ENCODE measurements at regions not wholly inside any gene's neighbourhood (a gene's known extent, or its start where the extent isn't known, plus 50 kb on each side); places are given as distances from the start of the nearest gene placed in this dataset.
"Not testable (repeated sequence)": the region's sequence is repeated elsewhere in the genome, so short reads cannot be mapped to it uniquely, and the experiment has no call there.

GRCh38 chr12:42030588-42030987, 114.1 kb downstream of the GXYLT1 start:
- no peak for DNase-seq (ENCODE audit: low read depth)

- no peak for DNase-seq (ENCODE audit: low read depth)
These were observed 117.1 kb downstream of the GXYLT1 start for GRCh38 chr12:42027546-42027945.

- no peak for DNase-seq (ENCODE audit: low read depth)
These were observed 120.2 kb downstream of the GXYLT1 start for GRCh38 chr12:42024495-42024830.

GRCh38 chr12:42023733-42024494, 120.8 kb downstream of the GXYLT1 start:
- DNase-seq (ENCODE audit: low read depth) = peak; percentile 65

GRCh38 chr12:42021937-42022336, 122.7 kb downstream of the GXYLT1 start:
- DNase-seq (ENCODE audit: low read depth) = not testable (repeated sequence)

- DNase-seq (ENCODE audit: low read depth) = no peak
These were observed 123.2 kb downstream of the GXYLT1 start for GRCh38 chr12:42021469-42021868.

GRCh38 chr12:42020226-42020625, 124.4 kb downstream of the GXYLT1 start:
- DNase-seq (ENCODE audit: low read depth) = no peak

GRCh38 chr12:42019746-42020145, 124.9 kb downstream of the GXYLT1 start:
- no peak for DNase-seq (ENCODE audit: low read depth)

- no peak for DNase-seq (ENCODE audit: low read depth)
These were observed 127.6 kb downstream of the GXYLT1 start for GRCh38 chr12:42017051-42017450.

GRCh38 chr12:42015051-42015461, 129.6 kb downstream of the GXYLT1 start:
- DNase-seq (ENCODE audit: low read depth) = no peak

- not testable (repeated sequence) for DNase-seq (ENCODE audit: low read depth)
These were observed 132.2 kb downstream of the GXYLT1 start for GRCh38 chr12:42012501-42012900.

- DNase-seq (ENCODE audit: low read depth) = no peak
These were observed 134.0 kb downstream of the GXYLT1 start for GRCh38 chr12:42010715-42011114.

- no peak for DNase-seq (ENCODE audit: low read depth)
These were observed 134.4 kb downstream of the GXYLT1 start for GRCh38 chr12:42010257-42010656.

GRCh38 chr12:42008996-42009395, 135.7 kb downstream of the GXYLT1 start:
- DNase-seq (ENCODE audit: low read depth) = no peak

- DNase-seq (ENCODE audit: low read depth) = no peak
These were observed 141.6 kb downstream of the GXYLT1 start for GRCh38 chr12:42003031-42003430.

- no peak for DNase-seq (ENCODE audit: low read depth)
These were observed 142.1 kb downstream of the GXYLT1 start for GRCh38 chr12:42002563-42002962.

GRCh38 chr12:41998436-41998835, 146.2 kb downstream of the GXYLT1 start:
- no peak for DNase-seq (ENCODE audit: low read depth)

GRCh38 chr12:41993283-41993682, 151.4 kb downstream of the GXYLT1 start:
- no peak for DNase-seq (ENCODE audit: low read depth)

GRCh38 chr12:41992692-41993215, 151.9 kb downstream of the GXYLT1 start:
- no peak for DNase-seq (ENCODE audit: low read depth)

GRCh38 chr12:41992022-41992421, 152.7 kb downstream of the GXYLT1 start:
- no peak for DNase-seq (ENCODE audit: low read depth)

- no peak for DNase-seq (ENCODE audit: low read depth)
These were observed 156.0 kb downstream of the GXYLT1 start for GRCh38 chr12:41988715-41989114.

GRCh38 chr12:41986513-41986912, 158.2 kb downstream of the GXYLT1 start:
- DNase-seq (ENCODE audit: low read depth) = not testable (repeated sequence)

GRCh38 chr12:41983856-41984255, 160.8 kb downstream of the GXYLT1 start:
- peak; percentile 54 for DNase-seq (ENCODE audit: low read depth)

- no peak for DNase-seq (ENCODE audit: low read depth)
These were observed 161.3 kb downstream of the GXYLT1 start for GRCh38 chr12:41983394-41983793.
